GM18873 (cell line): ENCODE measurements at regions not wholly inside any gene's neighbourhood (a gene's known extent, or its start where the extent isn't known, plus 50 kb on each side); places are given as distances from the start of the nearest gene placed in this dataset.
"Not testable (repeated sequence)": the region's sequence is repeated elsewhere in the genome, so short reads cannot be mapped to it uniquely, and the experiment has no call there.

Experiments
- ATAC-seq: cut with Tn5 transposase; IDR thresholded peaks from one replicate; pipeline ENCODE4 v1.9.1; 2021; ENCODE audit warnings: mild to moderate bottlenecking, moderate library complexity, moderate number of reproducible peaks; ENCODE audit not compliant: unreplicated experiment, low FRiP score

DNA sequence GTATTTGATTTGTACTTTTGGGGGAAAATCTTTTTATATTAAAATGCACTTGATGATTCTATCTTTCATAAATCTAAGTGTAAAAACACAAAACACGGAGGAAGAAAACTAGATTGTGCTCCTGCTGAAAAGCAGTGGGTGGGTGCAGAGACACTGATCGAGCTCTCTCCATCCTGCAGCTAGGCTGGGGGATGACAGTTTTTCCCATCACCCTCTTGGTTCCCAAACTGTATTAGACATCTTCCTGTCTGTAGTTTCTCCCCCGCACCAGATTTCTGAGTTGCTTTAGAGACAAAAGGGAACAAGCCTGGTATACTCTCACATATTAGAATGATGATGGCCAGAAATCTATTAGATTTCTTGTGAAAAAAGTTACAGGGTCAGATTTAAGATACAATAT is 99.6 kb downstream of the FAM114A2 start:
- no peak for ATAC-seq

DNA sequence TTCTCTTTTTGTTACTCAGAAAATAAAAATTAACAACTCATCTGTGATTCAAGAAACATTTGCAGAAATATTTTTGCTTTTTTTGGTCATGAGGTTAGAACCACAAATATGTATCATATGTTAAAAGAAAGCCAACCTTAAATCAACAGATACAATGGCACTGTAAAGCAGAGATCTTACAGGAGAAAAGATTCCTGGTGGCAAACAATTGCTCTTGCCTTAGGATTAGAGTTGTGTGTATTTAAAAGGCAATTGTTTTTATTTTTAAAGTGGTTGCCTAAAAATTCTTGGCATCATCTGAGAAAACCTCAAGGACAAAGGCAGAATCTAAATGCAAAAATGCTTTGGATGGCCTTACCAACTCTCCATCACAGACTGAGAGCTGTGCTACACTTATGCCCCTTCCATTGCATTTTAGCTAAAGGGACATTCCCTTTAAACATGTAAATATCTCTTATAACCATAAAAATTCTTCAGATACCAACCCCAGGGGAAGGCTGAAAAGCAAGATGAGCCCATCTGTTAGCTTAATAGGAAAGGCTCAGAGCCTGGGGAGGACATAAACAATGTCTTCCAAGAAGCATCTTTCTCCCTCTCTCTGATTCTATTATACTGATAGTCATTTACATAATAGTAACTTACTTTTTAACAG is 100.4 kb downstream of the FAM114A2 start:
- ATAC-seq, result no peak

DNA sequence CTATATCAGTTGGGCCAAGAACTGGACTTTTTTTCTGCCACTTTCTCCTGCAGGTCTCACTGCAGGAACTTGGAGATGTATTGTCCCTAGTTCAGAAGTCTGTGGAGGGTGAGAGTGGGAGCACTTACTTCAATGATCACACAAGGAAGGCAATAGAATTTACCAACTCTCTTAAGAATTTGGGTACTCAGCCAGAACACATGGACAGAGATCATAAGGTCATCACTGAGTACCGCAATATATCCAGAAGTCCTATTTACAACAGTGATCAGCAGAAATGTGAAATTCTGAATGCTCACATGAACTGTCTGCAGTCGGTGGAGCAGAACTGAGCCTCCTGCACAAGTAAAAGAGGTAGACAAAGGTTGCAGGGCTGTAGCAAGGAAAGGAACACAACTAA is 101.0 kb downstream of the FAM114A2 start:
- ATAC-seq, result no peak

DNA sequence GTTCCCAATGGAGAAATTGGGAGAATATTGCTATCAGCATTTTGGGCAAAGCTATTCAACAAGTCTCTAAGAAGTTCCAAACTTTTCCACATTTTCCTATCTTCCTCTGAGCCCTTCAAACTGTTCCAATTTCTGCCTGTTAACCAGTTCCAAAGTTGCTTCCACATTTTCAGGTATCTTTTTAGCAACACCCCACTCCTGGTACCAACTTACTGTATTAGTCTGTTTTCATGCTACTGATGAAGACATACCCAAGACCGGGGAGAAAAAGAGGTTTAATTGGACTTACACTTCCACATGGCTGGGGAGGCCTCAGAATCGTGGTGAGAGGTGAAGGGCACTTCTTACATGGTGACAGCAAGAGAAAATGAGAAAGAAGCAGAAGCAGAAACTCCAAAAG is 103.6 kb downstream of the FAM114A2 start:
- not testable (repeated sequence) for ATAC-seq

DNA sequence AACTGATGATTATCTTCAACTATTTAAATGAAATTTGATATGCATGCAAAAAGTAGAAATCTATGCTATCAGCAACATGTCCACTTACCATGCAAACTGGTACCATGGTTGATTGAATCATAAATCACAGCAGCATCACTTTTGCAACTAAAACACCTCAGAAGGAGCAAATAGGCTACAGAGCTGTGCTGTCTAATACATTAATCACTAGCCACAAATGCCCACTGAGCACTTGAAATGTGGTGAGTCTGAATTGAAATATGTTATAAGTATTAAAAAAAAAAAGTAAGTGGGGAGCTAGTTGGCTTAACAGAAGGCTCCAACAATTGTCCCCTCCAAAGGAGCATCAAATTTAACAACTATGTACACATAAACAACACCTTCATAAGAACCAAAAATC is 112.5 kb downstream of the FAM114A2 start:
- no peak for ATAC-seq

DNA sequence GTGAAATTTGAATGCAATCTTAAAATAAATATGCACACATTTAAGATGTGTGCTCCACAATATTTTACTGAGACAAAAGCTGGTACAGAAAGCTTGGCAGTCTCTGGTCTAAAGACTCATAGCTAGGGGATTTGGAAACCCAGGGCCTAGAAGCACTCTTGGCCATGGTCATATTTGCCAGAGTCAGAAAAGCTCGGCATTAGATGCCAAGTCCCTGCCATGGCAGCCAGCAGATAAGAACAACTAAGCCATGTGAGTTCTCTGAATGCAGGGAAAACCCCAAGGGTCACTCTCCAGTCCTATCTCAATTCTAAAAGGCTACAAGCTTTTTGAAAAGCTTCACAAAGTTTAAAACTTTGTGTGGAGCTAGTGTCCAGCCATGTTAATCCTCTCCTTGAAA is 119.5 kb downstream of the FAM114A2 start:
- ATAC-seq, result no peak

DNA sequence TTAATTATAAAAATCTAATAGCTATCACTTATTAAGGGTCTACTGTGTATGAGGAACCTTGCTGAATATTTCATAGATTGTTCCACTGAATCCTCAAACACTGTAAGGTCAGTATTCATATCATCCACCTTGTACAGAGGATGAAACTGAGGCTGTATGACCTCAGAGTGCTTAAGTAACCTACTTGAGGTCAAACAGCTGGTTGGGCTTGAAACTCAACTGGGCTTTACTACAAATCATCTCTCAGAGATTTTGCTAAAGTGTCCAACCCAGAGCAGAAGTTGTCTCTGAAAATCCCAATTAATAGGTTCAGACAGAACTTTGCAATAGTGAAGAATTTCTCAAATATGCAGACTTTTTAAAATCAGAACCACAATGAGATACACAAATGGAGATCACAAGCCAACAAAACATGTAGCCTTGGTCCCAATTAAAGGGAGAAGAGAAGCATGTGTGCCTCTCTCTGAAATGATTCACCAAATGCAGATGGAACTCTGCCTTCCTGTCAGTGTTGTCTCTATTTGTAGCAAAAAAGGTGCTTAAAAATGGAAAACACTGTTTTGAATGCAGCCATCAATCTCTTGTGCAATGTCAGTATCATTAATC is 131.4 kb downstream of the FAM114A2 start:
- ATAC-seq, result no peak

DNA sequence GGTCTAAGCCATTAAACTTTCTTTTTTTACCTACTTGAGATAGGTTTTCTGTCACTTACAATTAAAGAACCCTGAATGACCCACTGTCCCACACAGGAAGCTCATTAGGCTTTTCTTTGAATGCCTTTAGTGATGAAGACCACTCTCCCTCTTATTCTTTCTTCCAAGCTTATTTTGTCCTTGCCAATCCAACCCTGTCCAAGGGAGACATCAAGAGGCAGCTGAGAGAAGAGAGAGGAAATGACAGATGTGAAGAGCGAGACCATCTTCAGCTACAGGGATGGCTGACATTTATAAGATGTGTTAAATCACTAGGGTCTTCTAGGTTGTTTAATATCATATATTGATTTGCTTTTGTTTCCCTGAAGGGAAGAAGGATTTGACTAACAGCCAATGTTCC is 133.5 kb downstream of the FAM114A2 start:
- ATAC-seq, result no peak

DNA sequence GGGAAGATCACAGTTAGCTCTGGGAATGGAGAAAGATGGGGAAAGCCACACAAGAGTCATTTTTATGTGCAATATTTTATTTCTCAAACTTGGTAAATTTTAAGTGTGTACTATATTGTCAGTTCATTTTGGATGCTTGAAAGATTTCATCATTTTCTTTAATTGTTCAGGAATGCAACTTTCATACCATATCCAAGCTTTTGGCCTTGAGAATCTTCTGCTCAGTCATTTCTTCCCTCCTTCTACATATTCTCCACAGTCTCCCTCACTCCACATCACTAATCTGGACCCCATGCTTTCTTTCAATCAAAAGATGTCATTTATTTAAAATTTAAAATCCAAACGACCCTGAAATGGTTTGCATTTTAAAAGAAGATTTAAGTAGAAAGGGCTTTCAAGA is 135.4 kb downstream of the FAM114A2 start:
- no peak for ATAC-seq

DNA sequence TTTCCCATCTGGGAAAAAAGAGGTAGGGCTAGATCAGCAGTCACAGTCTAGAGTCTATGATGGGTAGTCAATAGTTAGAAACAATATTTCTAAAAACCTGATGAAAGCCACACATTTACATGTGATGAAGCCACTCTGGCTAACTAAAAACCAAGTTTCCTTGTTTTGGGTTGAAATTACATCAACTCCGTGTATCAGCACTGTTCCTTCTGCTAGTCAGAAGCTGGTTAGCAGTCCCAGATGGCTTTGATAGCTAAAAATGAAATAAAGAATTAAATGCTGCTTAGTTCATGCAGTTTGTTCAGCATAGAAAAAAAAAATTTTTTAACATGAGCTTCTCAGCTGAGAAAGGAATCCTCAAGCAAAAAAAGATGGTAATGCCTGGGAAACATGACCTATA is 136.7 kb downstream of the FAM114A2 start:
- ATAC-seq, result no peak

DNA sequence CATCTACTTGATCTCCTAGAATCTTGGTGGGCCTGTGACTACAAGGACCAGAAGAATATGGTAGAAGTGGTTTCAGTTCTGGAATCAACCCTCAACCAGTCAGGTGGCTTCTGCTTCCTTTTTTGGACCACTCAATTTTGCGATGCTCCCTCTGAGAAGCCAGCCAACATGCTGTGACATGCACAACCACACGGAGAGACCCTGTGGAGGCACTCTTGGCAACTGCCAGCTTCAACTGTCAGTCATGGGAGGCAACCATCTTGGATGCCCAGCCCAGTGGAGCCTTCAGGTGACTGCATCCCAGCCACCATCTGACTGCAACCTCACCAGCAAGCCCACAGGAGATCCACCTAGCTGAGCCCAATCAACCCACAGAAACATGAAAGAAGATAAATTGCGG is 137.3 kb downstream of the FAM114A2 start:
- no peak for ATAC-seq

DNA sequence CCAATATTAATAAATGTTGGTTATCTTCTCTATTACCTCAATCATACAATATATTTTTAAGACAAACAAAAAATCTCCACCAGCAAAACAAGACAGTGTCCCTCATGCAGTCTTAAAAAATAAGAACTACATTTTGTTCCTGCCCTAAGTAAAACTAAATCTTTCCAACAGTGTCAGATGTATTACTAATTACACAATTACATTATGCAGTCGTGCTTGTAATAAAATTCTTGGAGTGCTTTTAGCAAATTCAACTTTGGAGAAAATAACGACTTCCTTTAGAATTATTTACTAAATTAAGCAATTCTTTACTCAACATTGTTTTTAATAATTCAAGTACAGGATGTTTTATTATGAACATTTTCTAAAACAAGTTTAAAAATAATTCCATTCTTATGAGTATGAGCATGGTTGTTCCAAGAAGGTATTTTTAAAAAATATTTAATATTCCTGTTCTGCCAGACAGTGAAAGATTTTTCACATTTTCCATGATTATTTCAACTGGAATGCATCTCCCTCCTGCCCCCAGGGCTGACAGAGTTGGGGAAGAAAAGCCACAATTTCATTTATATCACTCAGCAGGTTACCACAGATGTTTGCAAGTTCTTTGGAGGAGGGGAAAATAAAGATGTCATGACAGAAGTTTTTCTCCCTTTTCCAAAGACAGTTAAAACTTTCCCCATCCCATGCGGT is 137.9 kb downstream of the FAM114A2 start:
- ATAC-seq, result no peak

DNA sequence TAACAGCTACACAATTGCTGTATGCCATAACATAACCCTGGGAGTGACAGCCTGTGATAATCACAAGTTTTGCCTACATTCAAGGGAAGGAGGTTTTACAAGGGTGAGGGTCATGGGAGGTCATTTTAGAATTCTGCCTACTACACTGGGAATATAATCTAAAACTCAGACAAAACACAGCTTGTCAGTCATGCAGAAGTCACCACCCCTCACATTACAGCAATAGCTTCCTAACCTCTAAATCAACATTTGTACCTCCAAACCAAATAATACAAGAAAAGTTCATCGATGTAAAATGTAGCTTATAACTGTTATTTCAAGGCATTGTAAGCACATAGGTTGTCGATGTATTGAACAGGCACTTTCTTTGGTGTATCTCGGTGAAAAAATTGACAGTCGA is 139.0 kb downstream of the FAM114A2 start:
- no peak for ATAC-seq

DNA sequence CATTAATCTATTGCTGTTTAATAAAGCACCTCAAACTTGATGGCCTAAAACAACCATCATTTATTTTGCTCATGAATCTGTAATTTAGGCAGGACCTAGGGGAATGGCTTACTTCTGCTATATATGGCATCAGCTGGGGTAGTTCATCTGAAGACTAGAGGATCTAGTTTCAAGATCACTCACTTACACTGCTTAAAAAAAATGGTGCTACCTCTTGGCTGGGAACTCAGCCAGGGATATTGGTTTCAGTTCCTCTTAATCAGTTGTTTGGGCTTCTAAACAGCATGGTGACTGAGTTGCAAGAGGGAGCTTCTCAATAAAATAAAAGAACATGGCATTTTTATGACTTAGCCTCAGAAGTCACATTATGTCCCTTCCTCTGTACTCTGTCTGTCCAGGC is 142.0 kb downstream of the FAM114A2 start:
- peak; percentile 60 for ATAC-seq

DNA sequence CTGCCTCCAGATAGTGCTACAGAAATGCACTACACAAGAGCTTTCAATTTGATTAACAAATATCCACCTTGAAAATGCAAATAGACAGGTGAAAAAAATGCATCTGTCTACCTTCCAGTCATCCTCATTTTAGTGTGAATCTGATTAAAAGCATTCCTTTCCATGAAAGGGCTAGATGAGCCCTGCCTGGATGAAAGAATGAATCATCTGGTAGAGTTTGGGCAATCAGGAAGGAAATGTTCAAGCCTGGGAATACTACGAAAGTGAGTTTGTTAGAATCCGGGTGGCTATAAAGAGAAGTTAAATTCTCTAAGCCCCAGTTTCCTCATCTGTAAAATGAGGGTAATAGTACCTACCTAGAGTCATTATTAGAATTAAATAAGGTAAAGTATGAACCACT is 142.6 kb downstream of the FAM114A2 start:
- no peak for ATAC-seq

DNA sequence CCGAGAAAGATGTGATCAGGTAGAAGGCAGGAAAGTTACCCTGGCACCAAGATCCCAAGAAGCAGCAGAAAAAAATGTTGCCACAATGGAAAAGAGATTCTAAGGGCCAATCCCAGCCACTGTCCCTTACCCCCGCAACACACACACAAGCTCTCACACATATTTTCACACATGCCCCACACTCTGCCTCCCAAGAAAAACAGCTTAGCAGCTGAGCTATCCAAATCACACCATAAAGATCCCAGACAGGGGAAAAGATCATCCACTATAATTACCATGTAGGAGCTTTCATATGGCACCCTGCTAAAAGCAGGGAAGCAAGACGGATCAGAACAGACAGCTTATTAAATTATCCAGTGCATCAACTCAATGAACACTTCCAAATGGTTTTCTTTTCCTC is 143.4 kb downstream of the FAM114A2 start:
- no peak for ATAC-seq

DNA sequence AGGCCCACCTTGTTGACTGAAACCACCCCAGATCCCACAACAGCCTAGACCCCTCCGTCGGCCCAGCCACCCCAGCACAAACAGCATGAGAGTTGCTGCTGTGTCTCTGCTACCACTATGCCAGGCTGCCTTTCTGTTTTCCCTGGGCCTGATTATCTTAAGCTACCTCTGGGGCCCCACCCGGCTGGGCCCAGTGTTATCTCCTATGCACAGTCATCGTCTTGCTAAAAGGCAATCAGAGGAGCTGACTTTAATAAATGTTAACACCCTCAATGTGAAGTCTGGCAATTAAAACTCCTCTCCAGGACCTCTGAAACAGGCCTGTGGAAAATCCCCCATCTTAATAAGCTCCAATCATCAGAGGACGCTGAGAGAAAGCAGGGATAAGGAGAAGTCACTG is 144.9 kb downstream of the FAM114A2 start:
- ATAC-seq, result no peak

DNA sequence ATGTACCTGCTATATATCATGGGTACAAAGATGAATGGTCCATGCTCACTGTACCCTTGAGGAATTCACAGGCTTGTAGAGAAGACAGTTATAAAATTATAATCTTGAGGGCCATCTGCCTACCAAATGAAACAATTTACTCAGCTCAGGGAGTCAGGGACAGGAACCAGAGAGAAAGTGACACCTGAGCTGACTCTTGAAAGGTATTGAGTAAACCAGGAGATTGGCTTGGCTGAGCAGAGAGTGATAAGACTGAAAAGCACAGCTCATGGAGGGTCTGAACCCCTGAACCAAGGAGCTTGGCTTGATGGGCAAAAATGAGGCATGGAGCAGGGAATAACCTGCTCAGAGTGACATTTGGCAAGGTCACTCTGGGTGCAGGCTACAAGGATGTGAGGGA is 147.3 kb downstream of the FAM114A2 start:
- no peak for ATAC-seq

DNA sequence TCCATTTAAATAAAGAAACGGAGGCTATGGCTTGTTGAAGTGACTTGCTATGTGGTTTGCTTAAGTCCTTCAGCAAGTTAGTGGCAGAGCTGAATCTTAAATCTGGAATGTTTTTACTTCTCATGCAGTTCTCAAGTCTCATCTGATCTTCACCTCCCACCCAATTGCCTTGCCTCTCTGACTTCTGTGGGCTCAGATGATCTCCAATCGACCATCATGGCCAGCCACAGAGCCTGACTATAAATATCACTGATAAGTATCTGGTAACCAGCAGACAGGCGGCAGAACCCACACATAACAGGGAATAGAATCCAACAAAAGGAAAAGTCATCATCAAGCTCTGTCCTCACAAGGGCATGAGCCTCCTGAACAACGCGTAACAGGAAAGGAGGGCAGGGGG is 149.9 kb downstream of the FAM114A2 start:
- no peak for ATAC-seq

DNA sequence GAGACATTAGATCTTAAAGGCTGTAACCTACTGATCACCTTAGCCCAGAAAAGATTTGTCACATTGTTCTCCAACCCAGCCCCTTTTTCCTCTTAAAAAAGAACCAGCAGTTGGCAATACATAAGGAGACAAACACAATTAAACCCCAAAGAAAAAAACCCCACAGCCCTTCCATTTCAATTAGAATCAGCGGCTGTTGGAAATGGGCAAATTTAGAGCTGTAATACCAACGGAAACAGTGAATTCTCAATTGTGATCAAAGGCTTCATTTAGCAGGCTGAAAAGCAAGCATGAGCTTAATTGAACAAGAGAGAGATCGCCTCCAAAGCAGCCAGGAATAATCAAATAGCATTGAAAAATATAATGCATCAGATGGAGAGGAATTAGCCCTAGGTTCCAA is 153.6 kb downstream of the FAM114A2 start:
- ATAC-seq, result no peak

DNA sequence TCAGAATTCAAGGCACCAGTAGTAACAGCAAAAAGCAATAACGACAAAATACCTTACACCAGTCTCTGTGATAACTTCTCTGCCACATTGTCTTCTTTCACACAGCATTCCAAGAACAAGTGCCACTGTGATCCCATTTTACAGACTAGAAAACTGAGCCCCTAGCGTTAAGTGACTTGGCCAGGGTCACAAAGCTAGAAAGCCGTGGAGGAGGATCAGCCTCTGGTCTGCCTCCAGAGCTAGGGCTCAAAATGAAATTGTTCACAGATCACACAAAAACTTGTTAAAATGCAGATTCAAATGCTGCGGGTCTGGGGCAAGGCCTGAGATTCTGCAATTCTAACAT is 154.1 kb downstream of the FAM114A2 start:
- ATAC-seq, result no peak
